Gastroesophageal sphincter (tissue), 4 donors: ENCODE measurements at regions not wholly inside any gene's neighbourhood (a gene's known extent, or its start where the extent isn't known, plus 50 kb on each side); places are given as distances from the start of the nearest gene placed in this dataset.

Experiments used
- ATAC-seq: fragments of 150-250 bp; one replicate; pipeline ENCODE4 v1.9.1; 2016; ENCODE audit warnings: mild to moderate bottlenecking, moderate library complexity
- H3K27ac ChIP-seq, 4 donors: fragments of 200-600 bp; sonication (generic) in 3 of 4; 1 replicate in 3 of 4; 2 replicates in 1 of 4; pipeline ENCODE4 v1.5.1; 2016 to 2019
- H3K27me3 ChIP-seq: fragments of 200-600 bp; sonication (generic); one replicate; pipeline ENCODE4 v1.5.1; 2019
- H3K36me3 ChIP-seq, 2 donors: fragments of 200-600 bp; sonication (generic); one replicate each; pipeline ENCODE4 v1.5.1; 2019; ENCODE audit warnings: control low read depth in 1 of 2
- H3K4me1 ChIP-seq, 3 donors: fragments of 200-600 bp; sonication (generic); 1 replicate in 2 of 3; 2 replicates in 1 of 3; pipeline ENCODE4 v1.5.1; 2016 to 2019; ENCODE audit warnings: control low read depth in 2 of 3
- H3K4me3 ChIP-seq, 2 donors: fragments of 200-600 bp; sonication (generic); one replicate each; pipeline ENCODE4 v1.5.1; 2019; ENCODE audit warnings: mild to moderate bottlenecking in 1 of 2, moderate library complexity in 1 of 2
- H3K9me3 ChIP-seq, 3 donors: fragments of 200-600 bp; sonication (generic); one replicate each; pipeline ENCODE4 v1.5.1; 2017 to 2019; ENCODE audit warnings: control low read depth in 2 of 3
- EP300 ChIP-seq: sonication (generic); formaldehyde crosslinking; IDR thresholded peaks from one replicate; pipeline ENCODE4 v1.6.1; 2017; ENCODE audit warnings: antibody characterized with exemption, mild to moderate bottlenecking
- POLR2A ChIP-seq, 2 donors: fragments of 450-650 bp; IDR thresholded peaks; one replicate each; pipeline ENCODE4 v1.6.1; 2017; ENCODE audit warnings: antibody characterized with exemption in 2 of 2, mild to moderate bottlenecking in 2 of 2, moderate library complexity in 1 of 2
- POLR2AphosphoS5 ChIP-seq: sonication (generic); formaldehyde crosslinking; IDR thresholded peaks from one replicate; pipeline ENCODE4 v1.6.1; 2017; ENCODE audit warnings: antibody characterized with exemption
- WGBS, 2 donors: methylation state at CpG; one replicate each; pipeline ENCODE4 v1.1.5; 2018; ENCODE audit warnings: low coverage in 1 of 2; 5-methylcytosine and 5-hydroxymethylcytosine counted together
- TF ChIP-seq, protein P1 (sequence below), 4 experiments: fragments of 200-600 bp in 2 of 4; fragments of 450-650 bp in 2 of 4; sonication (generic) in 1 of 4; IDR thresholded peaks; one replicate each; pipeline ENCODE4 v1.5.1; 2017 to 2019; ENCODE audit warnings: antibody characterized with exemption in 4 of 4, mild to moderate bottlenecking in 2 of 4, moderate library complexity in 2 of 4

DNA sequence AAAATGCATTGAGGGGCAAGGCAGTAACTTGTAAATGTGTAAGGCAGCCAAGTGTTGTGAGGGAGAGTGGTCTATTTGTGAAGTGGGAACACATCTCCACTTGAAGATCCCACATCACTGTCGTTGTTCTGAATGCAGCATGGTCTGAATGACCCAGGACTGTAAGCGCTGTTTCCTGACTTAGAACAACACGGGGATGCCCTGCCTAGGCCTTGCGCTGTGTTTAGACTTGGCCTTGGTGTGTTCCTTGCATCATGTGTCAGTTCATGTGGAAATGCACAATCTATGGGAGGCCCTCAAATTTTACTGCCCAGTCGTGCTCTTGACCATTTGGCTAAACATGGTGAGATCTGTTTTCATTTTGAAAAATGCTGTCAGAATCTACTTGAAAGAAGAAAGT, 205.1 kb downstream of the SOX11 start:
- no peak for ATAC-seq

DNA sequence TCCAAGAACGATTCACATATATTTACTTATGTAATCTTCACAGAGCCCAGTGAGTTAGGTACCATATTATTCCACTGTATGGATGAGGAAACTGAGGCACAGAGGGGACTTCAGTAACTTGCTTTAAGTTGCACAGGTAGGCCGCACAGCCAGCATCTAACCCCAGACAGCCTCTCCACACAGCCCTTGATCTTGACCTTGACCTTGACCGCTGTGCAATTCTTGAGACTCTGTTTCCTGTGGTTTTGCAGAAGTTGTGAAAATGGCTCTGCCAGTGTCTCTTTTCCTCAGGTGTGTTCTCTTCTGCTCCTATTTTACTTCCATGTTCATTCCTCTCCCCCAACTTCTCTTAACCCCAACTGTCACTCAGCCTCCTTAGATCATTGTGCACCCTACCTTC, 206.5 kb downstream of the SOX11 start:
- Histone ChIP-seq H3K27ac (no peak overlapping the region), H3K27me3 (no peaks in the 10 kb centered on the region), H3K9me3 (peaks cover 0 to 5% (median 0%) of the 10 kb centered on the region in 3 donors), H3K36me3 (no peaks in the 10 kb centered on the region), H3K4me1 (no peaks in the 10 kb centered on the region), H3K4me3 (no peak overlapping the region)
- ATAC-seq, result no peak
- WGBS, 2 donors, result 85 to 100% methylated on average over 1 to 2 of the region's 3 CpGs
- TF ChIP-seq POLR2AphosphoS5 (no peak), POLR2A (IDR thresholded peaks at IDR 0.05) (no peak), EP300 (no peak)
- TF ChIP-seq, protein P1, sequence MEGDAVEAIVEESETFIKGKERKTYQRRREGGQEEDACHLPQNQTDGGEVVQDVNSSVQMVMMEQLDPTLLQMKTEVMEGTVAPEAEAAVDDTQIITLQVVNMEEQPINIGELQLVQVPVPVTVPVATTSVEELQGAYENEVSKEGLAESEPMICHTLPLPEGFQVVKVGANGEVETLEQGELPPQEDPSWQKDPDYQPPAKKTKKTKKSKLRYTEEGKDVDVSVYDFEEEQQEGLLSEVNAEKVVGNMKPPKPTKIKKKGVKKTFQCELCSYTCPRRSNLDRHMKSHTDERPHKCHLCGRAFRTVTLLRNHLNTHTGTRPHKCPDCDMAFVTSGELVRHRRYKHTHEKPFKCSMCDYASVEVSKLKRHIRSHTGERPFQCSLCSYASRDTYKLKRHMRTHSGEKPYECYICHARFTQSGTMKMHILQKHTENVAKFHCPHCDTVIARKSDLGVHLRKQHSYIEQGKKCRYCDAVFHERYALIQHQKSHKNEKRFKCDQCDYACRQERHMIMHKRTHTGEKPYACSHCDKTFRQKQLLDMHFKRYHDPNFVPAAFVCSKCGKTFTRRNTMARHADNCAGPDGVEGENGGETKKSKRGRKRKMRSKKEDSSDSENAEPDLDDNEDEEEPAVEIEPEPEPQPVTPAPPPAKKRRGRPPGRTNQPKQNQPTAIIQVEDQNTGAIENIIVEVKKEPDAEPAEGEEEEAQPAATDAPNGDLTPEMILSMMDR (IDR thresholded peaks at IDR 0.05), result no peak

More for the DNA sequence above, 205.1 kb downstream of the SOX11 start:
- Histone ChIP-seq H3K4me1 (no peaks in the 10 kb centered on the region), H3K27me3 (no peaks in the 10 kb centered on the region), H3K27ac (no peak overlapping the region), H3K4me3 (no peak overlapping the region), H3K9me3 (peaks cover 0 to 5% (median 0%) of the 10 kb centered on the region in 3 donors), H3K36me3 (no peaks in the 10 kb centered on the region)
- 84 to 85% methylated on average over 4 of the region's 5 CpGs for WGBS, 2 donors
- TF ChIP-seq POLR2A (IDR thresholded peaks at IDR 0.05) (no peak), EP300 (no peak)
- TF ChIP-seq, protein P1 (IDR thresholded peaks at IDR 0.05), result no peak

DNA sequence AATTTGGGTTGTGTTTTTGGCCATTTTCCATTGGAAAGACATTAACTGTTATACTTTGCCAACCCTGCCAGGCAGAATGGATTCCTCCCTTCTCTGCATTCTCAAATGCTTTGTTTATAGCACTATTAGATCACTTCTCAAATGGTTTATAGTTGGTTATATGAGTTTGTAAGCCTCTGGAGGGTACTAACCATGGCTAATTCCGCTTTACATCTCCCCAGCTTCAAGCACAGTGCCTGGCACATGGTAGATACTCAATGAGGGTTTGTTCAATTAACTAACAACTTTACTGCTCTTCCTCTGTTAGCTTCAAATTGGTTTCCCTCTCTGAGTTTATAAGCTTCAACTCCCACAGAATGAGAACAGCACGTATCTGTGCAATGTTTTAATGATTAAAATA, 213.5 kb downstream of the SOX11 start:
- Histone ChIP-seq H3K4me3 (no peak overlapping the region), H3K27ac (no peak overlapping the region), H3K9me3 (no peaks in the 10 kb centered on the region), H3K4me1 (no peaks in the 10 kb centered on the region), H3K27me3 (peaks cover 4% of the 10 kb centered on the region), H3K36me3 (no peaks in the 10 kb centered on the region)
- no peak for TF ChIP-seq POLR2A (IDR thresholded peaks at IDR 0.05)
- no peak for TF ChIP-seq POLR2AphosphoS5
- no peak for TF ChIP-seq EP300
- TF ChIP-seq, protein P1 (IDR thresholded peaks at IDR 0.05), result no peak
- 63 to 78% methylated on average over 2 of the region's 2 CpGs for WGBS, 2 donors
- no peak for ATAC-seq

DNA sequence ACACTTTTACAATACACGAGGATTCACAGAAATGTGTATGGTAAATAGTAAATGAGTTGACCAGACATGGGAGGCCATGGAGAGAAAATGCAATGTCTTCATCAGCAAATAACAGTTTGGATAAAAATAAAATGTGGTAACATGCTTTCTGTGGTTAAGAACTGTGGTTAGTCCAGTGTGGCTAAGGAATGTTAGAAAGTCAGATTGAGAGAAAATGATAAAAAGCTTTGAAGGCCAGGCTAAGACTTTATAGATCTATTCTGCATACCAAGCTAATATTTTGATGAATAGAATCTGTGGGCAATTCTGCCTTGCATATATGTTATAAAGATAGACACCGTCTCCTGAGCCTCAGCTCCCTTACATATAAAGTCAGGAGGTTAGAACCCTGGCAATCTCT, 215.9 kb downstream of the SOX11 start:
- TF ChIP-seq POLR2A (IDR thresholded peaks at IDR 0.05) (no peak), POLR2AphosphoS5 (no peak), EP300 (no peak)
- TF ChIP-seq, protein P1 (IDR thresholded peaks at IDR 0.05), result no peak
- H3K4me3 ChIP-seq, result no peak overlapping the region
- H3K4me1 ChIP-seq, result no peaks in the 10 kb centered on the region
- no peak for ATAC-seq
- no peak overlapping the region for H3K27ac ChIP-seq
- WGBS, 2 donors, result 80 to 93% methylated on average over 2 of the region's 2 CpGs
- no peaks in the 10 kb centered on the region for H3K9me3 ChIP-seq
- H3K27me3 ChIP-seq, result peaks cover 4% of the 10 kb centered on the region
- no peaks in the 10 kb centered on the region for H3K36me3 ChIP-seq

DNA sequence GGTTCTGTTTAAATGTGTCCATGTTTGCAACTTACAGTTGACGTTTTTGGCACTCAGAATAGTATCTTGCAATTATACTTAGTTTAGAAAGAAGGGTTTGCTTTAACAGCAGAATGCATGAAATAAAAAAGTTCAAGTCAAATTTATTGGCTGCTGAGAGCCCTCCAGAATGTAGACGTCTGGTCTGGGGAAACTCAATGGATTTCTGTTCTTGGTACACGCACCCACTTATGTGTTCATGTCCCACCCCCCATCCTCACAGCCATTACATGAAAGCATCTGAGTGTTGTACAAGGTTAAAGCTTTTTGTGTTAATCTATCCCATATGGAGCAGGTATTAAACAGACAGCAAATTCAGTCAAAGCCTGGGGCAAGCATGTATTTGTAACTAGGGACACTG, 219.5 kb downstream of the SOX11 start:
- WGBS, 2 donors, result 35 to 43% methylated on average over 3 of the region's 3 CpGs
- Histone ChIP-seq H3K27me3 (no peaks in the 10 kb centered on the region), H3K9me3 (no peaks in the 10 kb centered on the region), H3K36me3 (no peaks in the 10 kb centered on the region), H3K27ac (no peak overlapping the region), H3K4me3 (no peak overlapping the region), H3K4me1 (peaks cover 0 to 9% (median 0%) of the 10 kb centered on the region in 3 donors)
- ATAC-seq, result no peak
- TF ChIP-seq, protein P1 (IDR thresholded peaks at IDR 0.05), result no peak
- TF ChIP-seq EP300 (no peak), POLR2AphosphoS5 (no peak), POLR2A (IDR thresholded peaks at IDR 0.05) (no peak)
